Peyer's patch (tissue), 4 donors: ENCODE measurements at regions not wholly inside any gene's neighbourhood (a gene's known extent, or its start where the extent isn't known, plus 50 kb on each side); places are given as distances from the start of the nearest gene placed in this dataset.

ENCODE experiments used
- DNase-seq, 3 donors: peaks; one replicate each; pipeline ENCODE4 v3.0.0-alpha.2; 2017 to 2019
- H3K27ac ChIP-seq, 4 donors: fragments of 200-600 bp; sonication (generic); one replicate each; pipeline ENCODE4 v1.5.1; 2016 to 2019
- H3K27me3 ChIP-seq, 2 donors: fragments of 200-600 bp; sonication (generic); one replicate each; pipeline ENCODE4 v1.5.1; 2019
- H3K36me3 ChIP-seq, 3 donors: fragments of 200-600 bp; sonication (generic); one replicate each; pipeline ENCODE4 v1.5.1; 2016 to 2019
- H3K4me1 ChIP-seq, 4 donors: fragments of 200-600 bp; sonication (generic); one replicate each; pipeline ENCODE4 v1.5.1; 2016 to 2019
- H3K4me3 ChIP-seq, 4 donors: fragments of 200-600 bp; sonication (generic); 1 replicate in 3 of 4; 2 replicates in 1 of 4; pipeline ENCODE4 v1.5.1; 2016 to 2019; ENCODE audit warnings: mild to moderate bottlenecking in 1 of 4
- H3K9me3 ChIP-seq, 4 donors: fragments of 200-600 bp; sonication (generic); one replicate each; pipeline ENCODE4 v1.5.1; 2016 to 2019; ENCODE audit warnings: mild to moderate bottlenecking in 1 of 4
- CTCF ChIP-seq, 6 experiments: fragments of 450-650 bp in 4 of 6; fragments of 200-600 bp in 2 of 6; sonication (generic) in 1 of 6; IDR thresholded peaks; one replicate each; pipeline ENCODE4 v1.5.1; 2017 to 2019; ENCODE audit warnings: antibody characterized with exemption in 6 of 6, mild to moderate bottlenecking in 3 of 6, moderate library complexity in 1 of 6
- POLR2A ChIP-seq, 2 donors: fragments of 450-650 bp; IDR thresholded peaks; one replicate each; pipeline ENCODE4 v1.5.1; 2017; ENCODE audit warnings: antibody characterized with exemption in 2 of 2, mild to moderate bottlenecking in 2 of 2, moderate library complexity in 2 of 2

GRCh38 chr15:61295239-61295638 is 66.1 kb upstream of the RORA start:
- TF ChIP-seq POLR2A (IDR thresholded peaks at IDR 0.05), result no peak
- TF ChIP-seq CTCF (IDR thresholded peaks at IDR 0.05), result no peak
- no peak overlapping the region for H3K4me3 ChIP-seq
- H3K9me3 ChIP-seq, result no peaks in the 10 kb centered on the region
- H3K36me3 ChIP-seq, result no peaks in the 10 kb centered on the region
- H3K4me1 ChIP-seq, result no peaks in the 10 kb centered on the region
- no peaks in the 10 kb centered on the region for H3K27me3 ChIP-seq
- no peak overlapping the region for H3K27ac ChIP-seq
- no peak for DNase-seq

- Histone ChIP-seq H3K27me3 (no peaks in the 10 kb centered on the region), H3K27ac (no peak overlapping the region), H3K4me3 (no peak overlapping the region), H3K4me1 (no peaks in the 10 kb centered on the region), H3K36me3 (no peaks in the 10 kb centered on the region), H3K9me3 (no peaks in the 10 kb centered on the region)
- no peak for TF ChIP-seq CTCF (IDR thresholded peaks at IDR 0.05)
- TF ChIP-seq POLR2A (IDR thresholded peaks at IDR 0.05), result no peak
- no peak for DNase-seq
Measured at GRCh38 chr15:61282661-61283060, 53.6 kb upstream of the RORA start.

GRCh38 chr15:61281328-61281727 is 52.2 kb upstream of the RORA start:
- Histone ChIP-seq H3K36me3 (no peaks in the 10 kb centered on the region), H3K9me3 (no peaks in the 10 kb centered on the region), H3K27ac (no peak overlapping the region), H3K4me3 (no peak overlapping the region), H3K4me1 (no peaks in the 10 kb centered on the region), H3K27me3 (no peaks in the 10 kb centered on the region)
- TF ChIP-seq CTCF (IDR thresholded peaks at IDR 0.05) (no peak), POLR2A (IDR thresholded peaks at IDR 0.05) (no peak)
- DNase-seq, result no peak
